GM23338 (cell line): ENCODE measurements at regions not wholly inside any gene's neighbourhood (a gene's known extent, or its start where the extent isn't known, plus 50 kb on each side); places are given as distances from the start of the nearest gene placed in this dataset.

Experiments
- ATAC-seq: fragments of 200-7000 bp; cut with Tn5 transposase; 3 replicates; pipeline ENCODE4 v1.9.1; 2020
- DNase-seq: peaks from one replicate; pipeline ENCODE4 v3.0.0-alpha.2; 2015; ENCODE audit warnings: low spot score
- H2AFZ ChIP-seq: fragments of 200-600 bp; sonication (generic); 2 replicates; pipeline ENCODE4 v1.8.0; 2016; ENCODE audit warnings: antibody characterized with exemption, mild to moderate bottlenecking, moderate library complexity
- H3F3A ChIP-seq: fragments of 200-600 bp; sonication (generic); replicated peaks from 2 replicates; pipeline ENCODE4 v1.8.0; 2017; ENCODE audit warnings: antibody characterized with exemption, mixed run types, low read depth
- H3K27ac ChIP-seq: fragments of 200-600 bp; sonication (generic); 2 replicates; pipeline ENCODE4 v1.6.1; 2016; ENCODE audit warnings: low read depth
- H3K27me3 ChIP-seq: fragments of 200-600 bp; sonication (generic); 2 replicates; pipeline ENCODE4 v1.8.0; 2016; ENCODE audit warnings: mild to moderate bottlenecking, mixed run types, moderate library complexity; ENCODE audit not compliant: insufficient read depth
- H3K36me3 ChIP-seq: fragments of 200-600 bp; sonication (generic); 2 replicates; pipeline ENCODE4 v1.8.0; 2016; ENCODE audit warnings: mild to moderate bottlenecking; ENCODE audit not compliant: insufficient read depth
- H3K4me1 ChIP-seq: fragments of 200-600 bp; sonication (generic); 2 replicates; pipeline ENCODE4 v1.8.0; 2016; ENCODE audit warnings: mild to moderate bottlenecking, moderate library complexity; ENCODE audit not compliant: insufficient read depth
- H3K4me2 ChIP-seq: fragments of 200-600 bp; sonication (generic); 2 replicates; pipeline ENCODE4 v1.7.1; 2017; ENCODE audit warnings: mixed run types
- H3K4me3 ChIP-seq: fragments of 200-600 bp; sonication (generic); 2 replicates; pipeline ENCODE4 v1.6.1; 2016; ENCODE audit warnings: mixed run types
- H3K79me2 ChIP-seq: fragments of 200-600 bp; sonication (generic); replicated peaks from 2 replicates; pipeline ENCODE4 v1.8.0; 2017; ENCODE audit warnings: mild to moderate bottlenecking; ENCODE audit not compliant: insufficient read depth
- H3K9me2 ChIP-seq: fragments of 200-600 bp; sonication (generic); 2 replicates; pipeline ENCODE4 v1.8.0; 2017; ENCODE audit not compliant: insufficient read depth
- H4K20me1 ChIP-seq: fragments of 200-600 bp; sonication (generic); replicated peaks from 2 replicates; pipeline ENCODE4 v1.8.0; 2017; ENCODE audit warnings: mild to moderate bottlenecking; ENCODE audit not compliant: insufficient read depth
- H3K27ac Mint-ChIP-seq: 2 replicates; pipeline ENCODE4 v1.8.0; 2020; ENCODE audit warnings: inconsistent platforms, mild to moderate bottlenecking, moderate library complexity, mixed read lengths
- H3K27me3 Mint-ChIP-seq: 3 replicates; pipeline ENCODE4 v1.8.0; 2022; ENCODE audit warnings: low read depth, mild to moderate bottlenecking, moderate library complexity, mixed read lengths, inconsistent platforms; ENCODE audit not compliant: insufficient read depth, poor library complexity
- H3K36me3 Mint-ChIP-seq: 3 replicates; pipeline ENCODE4 v1.8.0; 2021; ENCODE audit warnings: low read depth, mild to moderate bottlenecking, inconsistent platforms, moderate library complexity, mixed read lengths
- H3K4me1 Mint-ChIP-seq: 3 replicates; pipeline ENCODE4 v1.8.0; 2020; ENCODE audit warnings: mild to moderate bottlenecking, inconsistent platforms, mixed read lengths
- H3K4me3 Mint-ChIP-seq: 3 replicates; pipeline ENCODE4 v1.8.0; 2021; ENCODE audit warnings: moderate library complexity, mild to moderate bottlenecking, inconsistent platforms, mixed read lengths
- H3K9me3 Mint-ChIP-seq: 3 replicates; pipeline ENCODE4 v1.8.0; 2020; ENCODE audit warnings: moderate library complexity, mild to moderate bottlenecking, inconsistent platforms, mixed read lengths
- CTCF ChIP-seq, 2 experiments: fragments of 200-600 bp in 1 of 2; sonication (generic) in 1 of 2; conservative IDR thresholded peaks; 2 replicates each; pipeline versions ENCODE4 v1.5.1 to v1.6.1; 2016 to 2017; ENCODE audit warnings: antibody characterized with exemption in 2 of 2, low read depth in 2 of 2, mild to moderate bottlenecking in 2 of 2, moderate library complexity in 1 of 2
- ETS1 ChIP-seq: IDR thresholded peaks from 2 replicates; pipeline ENCODE4 v1.6.1; 2016; ENCODE audit warnings: antibody characterized with exemption
- EZH2 ChIP-seq: fragments of 200-600 bp; sonication (generic); IDR thresholded peaks from one replicate; pipeline ENCODE4 v1.8.0; 2017; ENCODE audit warnings: antibody characterized with exemption, mild to moderate bottlenecking, low read depth; ENCODE audit not compliant: unreplicated experiment
- EZH2phosphoT487 ChIP-seq: fragments of 200-600 bp; sonication (generic); IDR thresholded peaks from one replicate; pipeline ENCODE4 v1.8.1; 2018; ENCODE audit warnings: antibody characterized with exemption; ENCODE audit not compliant: unreplicated experiment
- JUNB ChIP-seq: IDR thresholded peaks from one replicate; pipeline ENCODE4 v1.6.1; 2016; ENCODE audit warnings: antibody characterized with exemption; ENCODE audit not compliant: unreplicated experiment
- NANOG ChIP-seq: IDR thresholded peaks from 2 replicates; pipeline ENCODE4 v1.6.1; 2016; ENCODE audit warnings: antibody characterized with exemption, borderline replicate concordance
- POLR2AphosphoS5 ChIP-seq: IDR thresholded peaks from 2 replicates; pipeline ENCODE4 v1.6.1; 2016; ENCODE audit warnings: antibody characterized with exemption, low read depth
- STAT1 ChIP-seq: IDR thresholded peaks from one replicate; pipeline ENCODE4 v1.6.1; 2016; ENCODE audit warnings: antibody characterized with exemption; ENCODE audit not compliant: unreplicated experiment
- ZNF114 ChIP-seq: fragments of 250-450 bp; sonication (Bioruptor Pico); IDR thresholded peaks from 2 replicates; pipeline ENCODE4 v1.5.0; 2020; ENCODE audit warnings: mild to moderate bottlenecking, moderate library complexity
- ZNF331 ChIP-seq: fragments of 250-450 bp; sonication (Bioruptor Pico); IDR thresholded peaks from 2 replicates; pipeline ENCODE4 v1.5.0; 2020; ENCODE audit warnings: low read depth, mild to moderate bottlenecking, moderate library complexity
- TF ChIP-seq, protein P1 (sequence below): IDR thresholded peaks from one replicate; pipeline ENCODE4 v1.6.1; 2018; ENCODE audit warnings: antibody characterized with exemption; ENCODE audit not compliant: unreplicated experiment

- H3K79me2 ChIP-seq, result no peaks in the 10 kb centered on the region
- H3K36me3 ChIP-seq, result no peaks in the 10 kb centered on the region
- no peak overlapping the region for H3K4me3 Mint-ChIP-seq
- H3K4me2 ChIP-seq, result no peak overlapping the region
- H3K9me3 Mint-ChIP-seq, result no peaks in the 10 kb centered on the region
- H3K4me1 ChIP-seq, result no peaks in the 10 kb centered on the region
- no peak overlapping the region for H3K4me3 ChIP-seq
- H3K36me3 Mint-ChIP-seq, result no peaks in the 10 kb centered on the region
- no peaks in the 10 kb centered on the region for H3K27me3 ChIP-seq
- H4K20me1 ChIP-seq, result no peaks in the 10 kb centered on the region
- no peaks in the 10 kb centered on the region for H3K27me3 Mint-ChIP-seq
- H2AFZ ChIP-seq, result no peak overlapping the region
- H3K4me1 Mint-ChIP-seq, result no peaks in the 10 kb centered on the region
- no peak for TF ChIP-seq ZNF114
- H3K27ac Mint-ChIP-seq, result no peak overlapping the region
- no peaks in the 10 kb centered on the region for H3K9me2 ChIP-seq
- H3K27ac ChIP-seq, result no peak overlapping the region
- DNase-seq (no peak), ATAC-seq (no peak)
- no peaks in the 10 kb centered on the region for H3F3A ChIP-seq
Measured at GRCh38 chr4:117412661-117413060, 327.3 kb upstream of the TRAM1L1 start.

DNA sequence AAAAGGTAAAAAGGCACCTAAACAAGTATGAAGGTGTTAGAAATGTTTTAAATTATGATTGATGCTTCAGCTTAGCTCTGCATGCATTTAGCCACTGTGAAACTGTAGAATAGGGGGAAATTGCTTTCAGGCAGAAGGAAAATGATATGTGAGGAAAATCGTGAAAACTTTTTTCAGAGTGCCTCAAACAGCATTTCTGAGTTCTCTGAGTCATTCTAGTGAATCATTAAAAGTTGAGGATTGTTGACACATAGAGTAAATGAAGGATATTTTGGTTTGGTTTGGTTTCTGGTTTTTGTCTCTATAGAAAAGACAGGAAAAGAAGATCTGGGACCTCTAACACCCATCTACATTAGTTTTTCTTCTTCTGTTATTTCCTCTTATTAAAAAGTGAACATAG is 332.5 kb upstream of the TRAM1L1 start:
- Histone ChIP-seq H3K9me2 (no peaks in the 10 kb centered on the region), H3K4me1 (no peaks in the 10 kb centered on the region), H3K36me3 (no peaks in the 10 kb centered on the region), H3K4me2 (no peak overlapping the region), H3K27me3 (no peaks in the 10 kb centered on the region), H3K79me2 (no peaks in the 10 kb centered on the region), H3K27ac (no peak overlapping the region), H3F3A (no peaks in the 10 kb centered on the region), H4K20me1 (no peaks in the 10 kb centered on the region), H2AFZ (no peak overlapping the region), H3K4me3 (no peak overlapping the region)
- no peaks in the 10 kb centered on the region for H3K9me3 Mint-ChIP-seq
- no peaks in the 10 kb centered on the region for H3K36me3 Mint-ChIP-seq
- H3K4me1 Mint-ChIP-seq, result no peaks in the 10 kb centered on the region
- no peak for TF ChIP-seq ZNF331 (CRISPR knock-in tag)
- no peak for TF ChIP-seq NANOG
- TF ChIP-seq STAT1, result no peak
- TF ChIP-seq EZH2phosphoT487, result no peak
- TF ChIP-seq JUNB, result no peak
- H3K4me3 Mint-ChIP-seq, result no peak overlapping the region
- H3K27me3 Mint-ChIP-seq, result no peaks in the 10 kb centered on the region
- ATAC-seq (no peak), DNase-seq (no peak)
- H3K27ac Mint-ChIP-seq, result no peak overlapping the region

- no peaks in the 10 kb centered on the region for H3K79me2 ChIP-seq
- TF ChIP-seq, protein P1, sequence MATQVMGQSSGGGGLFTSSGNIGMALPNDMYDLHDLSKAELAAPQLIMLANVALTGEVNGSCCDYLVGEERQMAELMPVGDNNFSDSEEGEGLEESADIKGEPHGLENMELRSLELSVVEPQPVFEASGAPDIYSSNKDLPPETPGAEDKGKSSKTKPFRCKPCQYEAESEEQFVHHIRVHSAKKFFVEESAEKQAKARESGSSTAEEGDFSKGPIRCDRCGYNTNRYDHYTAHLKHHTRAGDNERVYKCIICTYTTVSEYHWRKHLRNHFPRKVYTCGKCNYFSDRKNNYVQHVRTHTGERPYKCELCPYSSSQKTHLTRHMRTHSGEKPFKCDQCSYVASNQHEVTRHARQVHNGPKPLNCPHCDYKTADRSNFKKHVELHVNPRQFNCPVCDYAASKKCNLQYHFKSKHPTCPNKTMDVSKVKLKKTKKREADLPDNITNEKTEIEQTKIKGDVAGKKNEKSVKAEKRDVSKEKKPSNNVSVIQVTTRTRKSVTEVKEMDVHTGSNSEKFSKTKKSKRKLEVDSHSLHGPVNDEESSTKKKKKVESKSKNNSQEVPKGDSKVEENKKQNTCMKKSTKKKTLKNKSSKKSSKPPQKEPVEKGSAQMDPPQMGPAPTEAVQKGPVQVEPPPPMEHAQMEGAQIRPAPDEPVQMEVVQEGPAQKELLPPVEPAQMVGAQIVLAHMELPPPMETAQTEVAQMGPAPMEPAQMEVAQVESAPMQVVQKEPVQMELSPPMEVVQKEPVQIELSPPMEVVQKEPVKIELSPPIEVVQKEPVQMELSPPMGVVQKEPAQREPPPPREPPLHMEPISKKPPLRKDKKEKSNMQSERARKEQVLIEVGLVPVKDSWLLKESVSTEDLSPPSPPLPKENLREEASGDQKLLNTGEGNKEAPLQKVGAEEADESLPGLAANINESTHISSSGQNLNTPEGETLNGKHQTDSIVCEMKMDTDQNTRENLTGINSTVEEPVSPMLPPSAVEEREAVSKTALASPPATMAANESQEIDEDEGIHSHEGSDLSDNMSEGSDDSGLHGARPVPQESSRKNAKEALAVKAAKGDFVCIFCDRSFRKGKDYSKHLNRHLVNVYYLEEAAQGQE, result no peak
- TF ChIP-seq CTCF (conservative IDR thresholded peaks at IDR 0.05; ENCODE audit: low read depth in 2 of 2) (no peak), ZNF331 (CRISPR knock-in tag) (no peak), NANOG (no peak), ZNF114 (no peak), EZH2 (no peak), JUNB (no peak), ETS1 (no peak), STAT1 (no peak), POLR2AphosphoS5 (no peak), EZH2phosphoT487 (no peak)
- H4K20me1 ChIP-seq, result no peaks in the 10 kb centered on the region
- H3K27me3 ChIP-seq, result no peaks in the 10 kb centered on the region
- H3K9me2 ChIP-seq, result no peaks in the 10 kb centered on the region
- no peak for ATAC-seq
- H3K4me1 ChIP-seq, result no peaks in the 10 kb centered on the region
- Mint-ChIP-seq H3K4me3 (no peak overlapping the region), H3K4me1 (no peaks in the 10 kb centered on the region), H3K9me3 (no peaks in the 10 kb centered on the region), H3K36me3 (no peaks in the 10 kb centered on the region), H3K27ac (no peak overlapping the region), H3K27me3 (no peaks in the 10 kb centered on the region)
- H3K36me3 ChIP-seq, result no peaks in the 10 kb centered on the region
- DNase-seq, result no peak
- no peak overlapping the region for H3K4me3 ChIP-seq
- no peak overlapping the region for H3K4me2 ChIP-seq
- no peaks in the 10 kb centered on the region for H3F3A ChIP-seq
- no peak overlapping the region for H3K27ac ChIP-seq
- H2AFZ ChIP-seq, result no peak overlapping the region
Measured at GRCh38 chr4:117420948-117421347, 335.6 kb upstream of the TRAM1L1 start.
